ENCODE measurements at regions not wholly inside any gene's neighbourhood (a gene's known extent, or its start where the extent isn't known, plus 50 kb on each side); places are given as distances from the start of the nearest gene placed in this dataset.
A peak's percentile ranks its signal among the peaks of the same experiment; 100 is the strongest.
"Not testable (repeated sequence)": the region's sequence is repeated elsewhere in the genome, so short reads cannot be mapped to it uniquely, and the experiment has no call there.

DNA sequence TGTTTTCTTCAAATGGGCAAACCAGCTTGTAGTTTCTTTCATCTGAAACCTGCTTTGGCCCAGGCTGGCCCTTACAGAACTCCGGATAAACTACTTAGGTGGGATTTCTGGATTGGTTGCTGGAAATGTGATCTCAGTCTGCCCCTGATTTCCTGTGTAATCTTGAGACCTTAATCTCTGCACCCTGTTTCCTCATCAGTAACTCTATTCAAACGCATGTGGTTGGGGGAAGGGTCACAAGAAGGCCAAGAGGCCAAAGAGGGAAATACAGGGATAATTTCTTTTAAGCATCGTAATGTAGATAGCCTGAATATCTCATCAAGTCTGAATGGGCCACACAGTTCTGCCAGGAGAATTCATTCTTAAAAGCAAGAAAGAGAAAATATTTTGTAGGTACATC is 483.6 kb downstream of the LTN1 start:
- no peak for DNase-seq

DNA sequence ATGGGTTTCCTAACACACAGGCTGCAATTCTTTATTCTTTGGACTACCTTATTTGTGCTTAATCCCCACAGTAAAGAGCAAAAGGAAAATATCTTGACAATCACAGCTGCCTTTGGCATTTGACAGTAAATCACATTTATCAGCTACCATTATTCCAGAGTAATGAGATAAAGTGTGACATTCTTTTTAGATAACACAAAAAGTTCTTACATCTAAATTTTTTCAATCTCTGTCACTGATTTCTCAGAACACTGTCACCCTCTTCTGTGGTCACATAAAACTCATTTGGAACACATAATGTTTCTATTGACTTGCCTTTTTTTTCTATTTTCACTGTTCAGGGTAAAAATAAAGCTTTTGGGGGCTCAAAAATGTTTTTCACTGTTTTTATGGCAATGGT is 484.6 kb downstream of the LTN1 start:
- no peak for DNase-seq

DNA sequence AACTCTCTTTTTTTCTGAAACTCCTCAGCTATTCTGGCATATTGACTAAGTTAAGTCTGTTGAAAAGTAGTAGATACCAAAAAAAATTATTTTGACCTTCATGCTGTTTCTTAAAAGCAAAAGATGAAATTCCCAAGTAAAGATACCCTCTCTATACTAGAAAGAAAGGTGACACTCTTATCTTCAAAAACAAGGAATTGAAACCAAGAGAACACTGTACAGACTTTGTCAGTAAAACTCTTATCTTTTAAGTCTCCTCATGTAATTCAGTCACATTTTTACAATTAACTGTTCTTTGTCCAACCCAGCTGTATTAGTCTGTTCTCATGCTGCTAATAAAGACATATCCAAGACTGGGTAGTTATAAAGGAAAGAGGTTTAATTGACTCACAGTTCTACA is 496.2 kb downstream of the LTN1 start:
- no peak for DNase-seq

DNA sequence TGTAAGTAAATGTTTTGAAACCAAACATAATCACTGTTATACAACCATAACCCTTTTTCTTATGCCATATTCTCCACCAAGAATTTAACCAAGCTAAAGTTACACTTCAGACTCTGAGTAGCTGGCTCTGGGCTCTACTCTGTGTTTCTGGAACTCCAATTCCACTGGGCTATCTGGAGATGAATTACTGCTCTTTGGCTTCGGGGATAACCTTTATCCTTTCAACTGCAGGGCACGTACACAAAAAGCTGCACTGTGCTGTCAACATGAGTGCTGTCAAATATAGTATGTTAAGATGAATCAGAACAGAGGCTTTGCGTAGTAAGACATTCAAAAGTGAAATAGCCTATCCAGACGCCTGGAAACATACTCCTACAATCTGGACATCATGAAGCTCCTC is 500.6 kb downstream of the LTN1 start:
- no peak for DNase-seq

DNA sequence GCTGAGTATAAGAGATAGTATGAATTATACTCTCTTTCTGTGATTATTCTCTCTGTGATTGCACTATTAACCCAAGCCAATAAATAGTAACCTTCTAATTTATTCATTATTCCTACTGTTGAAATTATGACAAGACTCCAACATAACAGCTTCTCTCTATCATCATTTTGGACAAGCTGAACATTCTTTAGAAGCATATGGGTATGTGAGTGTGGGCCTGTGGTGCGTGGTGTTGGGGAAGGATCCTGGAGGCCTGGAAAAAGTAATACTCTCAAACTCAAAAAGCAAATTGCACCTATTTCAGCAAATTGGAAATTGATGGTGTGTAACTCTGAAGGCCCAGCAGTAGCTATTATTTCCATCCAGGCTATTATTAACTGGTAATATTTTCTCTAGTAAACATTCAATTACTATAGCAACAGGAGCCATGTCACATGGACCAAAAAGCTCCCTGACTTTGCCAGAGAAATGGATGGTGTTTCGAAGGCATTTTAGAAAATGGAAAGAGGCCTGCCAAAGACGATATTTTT is 502.8 kb downstream of the LTN1 start:
- peak; percentile 24 for DNase-seq

DNA sequence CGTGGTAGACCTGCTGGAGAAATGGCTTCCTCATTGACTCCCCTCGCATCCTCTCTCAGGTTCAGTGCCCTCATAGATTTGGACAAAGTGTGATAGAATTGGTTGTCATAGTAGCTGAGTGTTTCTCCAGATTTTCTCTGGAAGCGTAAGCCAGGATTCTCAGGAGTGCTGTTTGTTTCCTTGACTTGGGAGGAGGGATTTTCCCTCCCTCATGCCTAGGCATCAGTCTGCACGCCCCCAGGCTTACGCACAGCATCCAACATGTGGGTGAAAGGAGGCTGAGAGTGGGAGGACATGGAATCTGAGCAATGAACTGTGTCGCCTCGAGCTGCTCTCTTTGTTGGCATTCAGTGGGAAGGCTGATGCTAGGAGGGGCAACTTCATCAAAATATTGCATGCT is 503.5 kb downstream of the LTN1 start:
- no peak for DNase-seq

DNA sequence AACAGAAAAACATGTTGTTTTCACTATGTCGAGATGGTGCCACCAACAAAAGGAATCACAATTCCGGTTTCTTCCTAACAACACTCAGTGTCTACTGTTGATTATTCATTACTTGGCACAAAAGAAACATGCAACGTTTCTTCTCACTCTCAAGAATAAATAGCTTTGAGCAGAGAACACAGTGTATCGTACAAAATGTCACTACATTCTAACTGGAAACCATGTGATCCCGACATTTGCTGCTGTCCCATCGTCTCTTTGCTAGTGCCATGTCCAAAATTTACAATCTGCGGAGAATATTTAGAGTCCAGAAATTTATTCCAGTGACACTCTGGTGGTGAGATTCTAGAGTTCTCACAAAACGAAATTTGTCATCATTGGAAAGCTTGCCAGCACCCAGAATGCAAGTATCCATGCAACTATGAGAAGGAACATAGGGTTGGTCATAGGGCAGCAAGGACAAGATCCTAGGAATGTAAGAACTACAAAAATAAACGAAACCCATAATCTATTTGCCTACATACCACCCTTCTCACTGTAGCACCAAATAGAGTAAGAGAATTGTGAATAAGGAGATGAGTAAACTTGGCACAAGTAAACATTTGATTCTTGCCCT is 505.1 kb downstream of the LTN1 start:
- no peak for DNase-seq

DNA sequence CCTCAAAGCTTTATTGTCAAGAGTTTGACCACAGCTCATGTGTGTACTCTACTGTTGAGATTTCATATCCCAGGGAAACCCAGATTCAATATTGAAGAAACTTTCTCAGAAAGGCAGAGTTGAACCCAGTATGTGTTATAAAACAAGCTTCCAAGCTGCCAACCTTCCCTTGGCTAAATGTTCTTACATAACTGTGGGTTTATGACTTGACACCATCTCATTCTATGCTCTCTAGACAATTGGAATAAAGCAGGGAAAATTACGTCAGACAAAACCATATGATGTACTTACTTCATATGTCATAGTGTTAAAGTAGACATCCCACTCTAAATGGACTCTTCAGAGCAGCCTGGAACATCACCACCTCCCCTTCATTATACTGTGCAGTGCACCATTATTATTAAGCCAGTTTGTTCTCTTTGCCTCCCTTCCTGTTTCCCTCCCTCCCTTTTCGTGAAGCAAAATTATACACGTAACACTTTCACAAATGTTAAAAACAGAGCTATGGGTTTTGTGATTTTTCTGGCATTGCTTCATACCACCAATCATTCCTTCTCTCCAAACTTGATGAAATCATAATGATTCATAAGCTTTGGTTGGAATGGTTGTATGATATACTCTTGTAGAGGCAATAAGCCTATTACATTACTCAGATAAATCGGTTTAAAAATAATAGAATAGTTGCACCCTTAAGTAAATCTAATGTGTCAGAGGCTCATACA is 507.2 kb downstream of the LTN1 start:
- DNase-seq, result no peak

DNA sequence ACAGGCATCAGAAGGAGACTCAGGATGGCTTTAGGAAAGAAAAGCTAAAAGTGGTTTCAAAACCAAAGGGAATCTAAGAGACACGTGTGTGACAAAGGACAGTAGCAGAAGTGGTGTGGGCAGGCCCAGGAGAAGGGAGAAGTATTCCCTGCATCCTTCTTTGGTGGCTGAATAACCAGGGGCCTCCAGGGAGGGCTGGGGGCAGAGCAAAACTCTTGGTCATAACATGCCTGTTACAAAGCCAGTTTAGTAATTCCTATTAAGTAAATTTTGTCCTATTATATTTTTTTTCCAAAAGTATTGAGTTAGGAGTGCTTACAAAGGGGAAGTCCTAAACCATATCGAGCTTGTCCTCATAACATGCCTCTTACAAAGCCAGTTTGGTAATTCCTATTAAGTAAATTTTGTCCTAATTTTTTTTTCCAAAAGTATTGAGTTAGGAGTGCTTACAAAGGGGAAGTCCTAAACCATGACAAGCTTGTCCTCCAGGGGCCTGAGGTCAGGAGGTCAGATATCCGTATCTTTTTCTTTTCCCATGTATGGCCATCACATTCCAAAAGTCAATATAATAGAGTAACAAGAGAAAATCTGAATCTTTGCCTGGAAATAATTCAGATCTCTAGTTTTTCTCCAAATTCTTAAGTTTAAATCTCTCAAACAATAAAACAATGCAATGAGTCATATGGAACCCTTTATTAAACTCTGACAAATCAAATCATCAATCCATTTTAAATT is 509.2 kb downstream of the LTN1 start:
- DNase-seq, result no peak

DNA sequence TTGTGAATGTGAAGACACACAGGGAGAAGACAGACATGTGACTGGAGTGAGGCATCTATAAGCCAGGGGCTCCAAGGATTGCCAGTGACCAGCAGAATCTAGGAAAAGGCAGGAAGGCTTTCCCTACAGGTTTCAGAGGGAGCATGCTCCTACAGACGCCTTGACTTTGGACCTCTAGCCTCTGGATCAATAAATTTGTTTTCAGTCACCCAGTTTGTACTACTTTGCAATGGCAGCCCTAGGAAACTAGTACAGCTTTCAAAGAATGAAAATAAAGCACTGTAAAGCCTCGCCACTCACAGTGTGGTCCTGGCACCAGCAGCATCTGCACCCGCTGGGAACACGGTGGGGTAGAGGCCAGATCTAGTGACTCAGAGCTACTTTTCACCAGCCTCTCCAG is 510.0 kb downstream of the LTN1 start:
- DNase-seq, result no peak

DNA sequence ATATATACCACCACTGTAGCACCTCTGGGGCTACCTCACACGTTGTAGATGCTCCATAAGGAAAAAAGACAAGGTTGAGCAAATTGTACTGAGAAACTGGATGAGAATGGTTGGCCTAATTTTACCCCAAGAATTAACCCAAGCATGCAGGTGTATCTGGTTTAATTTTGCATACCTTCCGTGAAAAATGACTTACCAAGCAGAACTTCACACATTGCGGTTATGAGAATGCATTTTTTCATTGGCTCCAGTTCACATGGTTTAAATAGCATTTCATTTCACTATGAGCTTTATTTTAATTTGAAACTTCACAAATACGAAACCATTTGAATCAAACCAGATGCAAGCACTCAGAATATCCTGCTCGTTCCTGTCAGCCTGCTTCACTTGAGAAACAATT is 512.2 kb downstream of the LTN1 start:
- DNase-seq, result no peak

DNA sequence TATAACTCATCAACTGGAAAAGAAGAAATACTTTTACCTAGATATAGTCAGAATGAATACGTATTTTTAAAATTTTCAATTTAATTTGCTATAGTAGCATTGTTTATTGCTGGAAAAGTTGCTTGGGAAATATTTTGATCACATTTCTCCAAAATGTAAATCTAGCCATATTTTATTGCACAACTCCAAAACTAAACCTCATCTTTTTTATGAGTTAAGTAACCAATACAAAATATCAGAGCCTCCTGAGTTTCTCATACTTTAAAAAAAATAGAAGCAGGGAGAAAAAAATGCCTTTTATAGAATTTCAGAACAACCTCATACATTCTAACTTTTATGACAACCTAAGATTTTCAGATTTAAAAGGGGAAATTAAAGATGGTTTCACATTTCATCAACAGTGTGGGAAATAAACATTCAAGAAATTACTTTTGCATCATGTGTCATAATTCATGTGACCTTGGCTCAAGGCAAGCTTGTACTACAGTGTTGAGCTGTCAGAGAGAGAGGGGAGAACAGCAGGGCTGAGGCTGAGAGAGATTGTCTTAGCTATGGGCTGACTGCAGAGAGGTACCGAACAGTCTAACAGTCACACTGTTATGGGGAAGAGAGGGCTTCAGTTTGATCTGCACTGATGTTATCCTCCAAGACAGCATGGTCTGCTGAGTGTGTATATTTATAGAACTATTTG is 519.0 kb downstream of the LTN1 start:
- no peak for DNase-seq

DNA sequence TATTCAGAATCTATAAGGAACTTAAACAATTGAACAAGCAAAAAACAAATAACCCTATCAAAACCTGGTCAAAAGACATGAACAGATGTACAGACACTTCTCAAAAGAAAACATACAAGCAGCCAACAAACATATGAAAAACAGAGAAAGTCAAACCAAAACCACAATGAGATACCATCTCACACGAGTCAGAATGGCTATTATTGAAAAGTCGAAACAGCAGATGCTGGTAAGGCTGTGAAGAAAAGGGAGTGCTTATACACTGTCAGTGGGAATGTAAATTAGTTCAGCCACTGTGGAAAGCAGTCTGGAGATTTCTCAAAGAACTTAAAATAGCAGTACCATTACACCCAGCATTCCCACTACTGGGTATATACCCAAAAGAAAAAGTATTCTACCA is 520.1 kb downstream of the LTN1 start:
- DNase-seq, result not testable (repeated sequence)

DNA sequence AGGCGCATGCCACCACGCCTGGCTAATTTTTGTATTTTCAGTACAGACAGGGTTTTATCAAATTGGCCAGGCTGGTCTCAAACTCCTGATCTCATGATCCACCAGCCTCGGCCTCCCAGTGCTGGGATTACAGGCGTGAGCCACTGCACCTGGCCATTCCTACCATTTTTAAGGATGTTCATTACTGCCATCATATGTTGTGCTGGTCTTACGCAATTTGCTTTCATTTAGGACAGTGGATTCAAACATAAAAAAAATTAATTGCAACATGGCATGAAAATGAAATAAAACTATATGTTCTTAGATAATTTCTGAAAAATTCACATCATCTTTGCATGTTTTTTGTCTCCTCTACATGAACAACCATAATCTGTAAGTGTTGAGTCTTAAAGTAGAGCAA is 527.7 kb downstream of the LTN1 start:
- DNase-seq, result no peak

DNA sequence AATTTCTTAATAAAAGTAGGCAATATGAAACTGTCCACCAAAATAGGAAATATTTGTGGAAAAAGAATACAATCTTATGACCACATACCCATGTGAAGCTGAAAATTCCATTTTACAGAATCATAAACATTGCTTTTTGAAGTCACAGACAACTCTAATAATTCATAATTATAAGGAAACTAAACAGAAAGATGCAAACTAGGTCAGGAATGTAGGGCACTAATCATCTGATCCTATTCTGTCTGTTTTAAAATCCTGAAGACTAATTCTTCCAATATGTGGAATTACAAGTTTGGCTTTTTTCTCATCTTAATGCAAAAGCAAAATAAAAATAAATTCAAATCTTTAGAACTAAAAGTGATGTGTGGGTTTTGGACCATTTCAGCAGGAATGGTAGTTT is 528.6 kb downstream of the LTN1 start:
- no peak for DNase-seq

DNA sequence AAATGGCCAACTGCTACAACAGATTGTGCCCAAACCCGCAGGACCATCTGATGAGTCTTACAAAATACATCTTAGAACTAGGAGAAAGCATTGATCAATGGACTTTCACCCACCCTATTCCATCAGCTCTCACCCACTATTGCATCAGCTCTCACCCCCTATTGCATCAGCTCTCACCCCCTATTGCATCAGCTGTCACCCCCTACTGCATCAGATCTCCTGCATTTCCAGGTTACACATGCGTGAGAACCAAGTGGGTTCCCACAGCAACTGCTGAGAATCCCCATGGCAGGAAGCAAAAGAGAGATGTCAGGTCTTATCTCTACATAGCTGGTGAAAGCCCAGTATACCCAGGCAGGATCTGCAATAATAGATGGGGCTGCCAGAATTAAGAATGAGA is 533.5 kb downstream of the LTN1 start:
- no peak for DNase-seq

DNA sequence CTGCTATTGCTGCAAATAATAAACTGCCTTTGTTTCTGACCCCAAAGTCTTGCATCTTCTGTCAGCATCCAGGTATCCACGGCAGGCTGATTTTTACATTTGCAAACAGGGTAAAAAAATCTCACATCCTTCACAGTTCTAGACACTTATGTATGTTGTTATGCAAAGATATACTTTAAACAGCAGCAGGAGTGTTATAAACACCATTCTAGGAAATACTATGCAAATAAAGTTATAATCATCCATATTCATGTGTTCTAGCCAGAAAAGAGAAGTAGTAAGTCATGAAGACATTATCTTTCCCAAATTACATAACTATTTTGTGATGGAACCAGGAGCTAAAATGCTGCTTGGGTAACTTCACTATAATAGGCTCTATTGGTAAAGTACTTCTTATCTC is 534.2 kb downstream of the LTN1 start:
- DNase-seq, result no peak

DNA sequence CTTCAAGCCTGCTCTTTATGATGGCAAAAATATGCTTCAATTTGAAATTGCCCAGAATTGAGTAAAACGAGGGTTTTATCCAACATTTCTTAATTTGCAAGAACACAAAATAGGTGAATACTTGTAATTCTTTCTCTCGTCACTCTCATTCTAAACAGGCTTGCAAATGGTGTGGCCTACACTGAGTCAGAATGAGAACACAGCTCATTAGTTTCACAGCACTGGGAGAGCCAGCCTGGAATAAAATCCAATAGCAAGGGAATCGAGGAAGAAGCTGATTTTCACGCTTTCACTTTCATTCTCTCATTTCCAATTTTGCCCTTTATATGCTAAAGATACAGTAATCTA is 537.5 kb downstream of the LTN1 start:
- DNase-seq, result no peak

DNA sequence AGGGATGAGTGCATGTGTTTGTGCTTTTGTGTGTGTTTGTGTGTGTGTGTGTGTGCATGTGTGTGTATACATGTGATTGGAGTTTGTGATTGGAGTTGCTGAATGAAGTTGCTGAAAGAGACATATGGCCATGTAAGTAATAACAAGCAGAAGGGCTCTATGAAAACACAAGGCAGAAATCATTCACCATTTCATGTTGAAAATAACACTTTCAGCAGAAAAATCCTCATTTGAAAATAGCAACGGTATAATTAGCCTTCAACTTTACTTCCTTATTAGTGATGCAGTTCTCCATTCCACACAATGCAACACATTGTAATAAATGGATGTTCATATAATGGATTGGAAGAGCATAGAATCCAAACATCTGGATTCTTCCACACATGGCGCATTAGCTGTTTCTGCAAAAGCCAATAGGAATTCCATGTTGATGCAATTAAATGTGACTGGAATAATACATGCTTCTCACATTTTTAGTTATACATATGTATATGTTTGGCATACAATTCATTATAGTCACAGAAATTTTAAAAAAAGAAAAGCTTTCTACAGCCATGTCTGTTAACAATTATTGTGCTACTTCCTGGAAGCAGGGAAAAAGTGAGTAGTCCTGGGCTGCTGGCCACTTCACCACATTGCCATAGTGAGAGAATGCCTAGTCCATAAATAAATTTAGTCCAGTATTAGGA is 538.0 kb downstream of the LTN1 start:
- no peak for DNase-seq

DNA sequence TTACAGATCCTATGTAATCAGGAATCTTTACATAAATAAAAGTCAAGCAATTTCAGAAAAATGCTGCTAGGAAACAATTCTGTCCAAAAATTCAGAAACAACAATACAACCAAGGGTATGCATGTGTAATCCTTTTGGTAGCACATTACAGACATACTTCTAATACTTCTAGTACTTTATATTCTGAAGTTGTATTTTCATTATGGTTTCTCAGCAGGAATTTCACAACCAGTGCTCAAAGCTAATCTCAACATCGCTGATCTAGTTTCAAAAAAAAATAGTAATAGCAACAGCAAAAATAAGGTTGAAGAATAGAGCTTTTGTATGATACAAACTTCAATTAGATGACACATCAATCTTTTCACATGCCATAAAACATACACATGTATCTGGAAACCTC is 545.2 kb downstream of the LTN1 start:
- DNase-seq, result no peak

DNA sequence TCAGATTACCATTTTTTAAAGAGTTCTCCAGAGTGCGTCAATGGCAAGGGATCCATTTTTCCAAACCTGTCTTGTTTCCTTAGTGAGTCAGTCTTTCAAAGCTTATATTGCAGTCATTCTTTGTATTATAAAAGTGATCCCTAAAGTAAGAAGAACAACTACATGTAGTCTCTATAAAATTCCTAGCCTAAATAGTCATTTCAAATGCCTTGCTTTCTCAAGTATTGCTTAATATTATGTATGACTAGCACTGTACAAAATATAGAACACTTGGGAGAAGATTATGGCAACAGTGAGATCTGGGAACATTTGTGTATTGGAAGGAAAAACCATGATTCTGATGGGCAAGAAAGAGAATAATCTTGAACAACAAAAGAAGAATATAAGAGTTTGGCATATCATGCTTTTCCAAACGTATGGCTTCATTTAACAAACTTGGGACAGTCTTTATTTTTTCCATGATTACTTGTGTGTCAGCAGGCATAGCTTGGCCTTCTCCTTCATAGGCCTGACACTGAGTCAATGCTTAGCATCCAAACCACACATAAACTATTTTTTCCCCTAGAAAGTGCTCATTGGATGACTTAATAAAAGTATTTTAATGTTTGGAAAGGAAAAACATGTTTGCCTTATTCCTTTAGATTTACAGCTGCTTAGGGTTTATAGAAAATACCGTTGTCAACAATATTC is 547.4 kb downstream of the LTN1 start:
- no peak for DNase-seq

DNA sequence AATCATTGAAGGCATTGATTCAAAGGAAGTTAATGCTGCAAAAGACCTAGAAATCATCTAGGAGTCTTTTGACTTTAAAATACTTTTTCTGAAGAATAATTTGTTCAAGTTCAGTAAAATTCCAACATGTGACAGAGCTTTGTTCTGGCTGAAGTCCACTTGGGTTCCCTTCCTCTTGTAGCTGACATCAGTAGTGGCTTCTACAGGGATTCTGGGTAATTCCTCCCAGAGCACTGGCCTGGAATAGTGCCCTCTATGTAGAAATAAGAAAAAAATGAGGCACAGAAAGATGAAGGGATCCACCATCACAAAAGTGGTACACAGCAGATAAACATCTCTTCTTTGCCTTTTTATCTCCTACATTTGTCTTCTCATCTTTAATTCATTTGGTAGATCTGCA is 548.1 kb downstream of the LTN1 start:
- no peak for DNase-seq
